Esophagus squamous epithelium (tissue), 4 donors: ENCODE measurements at regions not wholly inside any gene's neighbourhood (a gene's known extent, or its start where the extent isn't known, plus 50 kb on each side); places are given as distances from the start of the nearest gene placed in this dataset.

Experiments
- POLR2A ChIP-seq, 4 donors: fragments of 450-650 bp; IDR thresholded peaks; one replicate each; pipeline ENCODE4 v1.6.1; 2017; ENCODE audit warnings: antibody characterized with exemption in 4 of 4, mild to moderate bottlenecking in 4 of 4, moderate library complexity in 3 of 4
- TF ChIP-seq, protein P1 (sequence below), 6 experiments: fragments of 450-650 bp in 4 of 6; fragments of 200-600 bp in 2 of 6; sonication (generic) in 2 of 6; IDR thresholded peaks; one replicate each; pipeline ENCODE4 v1.5.1; 2016 to 2019; ENCODE audit warnings: antibody characterized with exemption in 6 of 6, mild to moderate bottlenecking in 4 of 6, moderate library complexity in 4 of 6

DNA sequence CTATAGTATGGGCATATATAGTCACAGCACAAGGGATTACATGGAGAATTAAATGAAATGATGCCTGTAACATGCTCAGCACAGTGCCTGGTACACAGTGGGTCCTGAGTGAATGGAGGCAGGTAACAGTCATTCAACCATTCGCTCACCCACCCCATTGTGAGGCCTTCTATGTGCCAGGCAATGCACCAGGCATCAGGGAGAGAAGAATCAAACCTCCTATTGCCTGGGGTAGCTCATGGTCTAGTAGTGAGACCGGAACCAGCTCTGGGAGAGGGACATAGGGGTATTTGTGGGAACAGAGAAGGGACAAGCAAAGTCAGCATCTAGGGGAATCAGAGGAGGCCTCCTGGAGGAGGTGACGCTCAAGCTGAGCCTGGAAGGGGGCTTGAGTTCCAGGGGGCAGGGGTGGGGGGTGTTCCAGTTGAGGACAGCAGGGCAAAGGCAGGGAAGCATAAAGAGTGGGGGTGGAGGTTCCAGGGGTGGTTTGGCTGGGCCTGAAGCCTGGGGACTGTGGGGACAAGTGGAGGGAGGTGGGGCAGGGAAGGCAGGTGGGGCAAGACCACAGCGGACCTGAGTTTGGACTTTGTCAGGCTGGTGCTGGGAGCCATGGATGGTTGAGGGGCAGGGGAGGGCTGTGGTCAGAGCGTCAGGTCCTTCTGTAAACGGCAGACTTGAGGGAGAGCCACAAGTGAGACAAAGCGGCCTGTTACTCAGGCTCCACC is 591.6 kb downstream of the PTPRU start:
- TF ChIP-seq, protein P1, sequence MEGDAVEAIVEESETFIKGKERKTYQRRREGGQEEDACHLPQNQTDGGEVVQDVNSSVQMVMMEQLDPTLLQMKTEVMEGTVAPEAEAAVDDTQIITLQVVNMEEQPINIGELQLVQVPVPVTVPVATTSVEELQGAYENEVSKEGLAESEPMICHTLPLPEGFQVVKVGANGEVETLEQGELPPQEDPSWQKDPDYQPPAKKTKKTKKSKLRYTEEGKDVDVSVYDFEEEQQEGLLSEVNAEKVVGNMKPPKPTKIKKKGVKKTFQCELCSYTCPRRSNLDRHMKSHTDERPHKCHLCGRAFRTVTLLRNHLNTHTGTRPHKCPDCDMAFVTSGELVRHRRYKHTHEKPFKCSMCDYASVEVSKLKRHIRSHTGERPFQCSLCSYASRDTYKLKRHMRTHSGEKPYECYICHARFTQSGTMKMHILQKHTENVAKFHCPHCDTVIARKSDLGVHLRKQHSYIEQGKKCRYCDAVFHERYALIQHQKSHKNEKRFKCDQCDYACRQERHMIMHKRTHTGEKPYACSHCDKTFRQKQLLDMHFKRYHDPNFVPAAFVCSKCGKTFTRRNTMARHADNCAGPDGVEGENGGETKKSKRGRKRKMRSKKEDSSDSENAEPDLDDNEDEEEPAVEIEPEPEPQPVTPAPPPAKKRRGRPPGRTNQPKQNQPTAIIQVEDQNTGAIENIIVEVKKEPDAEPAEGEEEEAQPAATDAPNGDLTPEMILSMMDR (IDR thresholded peaks at IDR 0.05): no peak
- TF ChIP-seq POLR2A (IDR thresholded peaks at IDR 0.05): no peak
